Activated T-helper 2 cell treated with anti-CD3 and anti-CD28 coated beads, Interferon-gamma antibody, Interleukin-2, Interleukin-4, amounts not matched to agents 10 μg/mL and 5 μg/mL and 100 μg/mL, durations not matched to agents 14 hours and 24 hours and 36 hours (primary cell): ENCODE measurements at regions not wholly inside any gene's neighbourhood (a gene's known extent, or its start where the extent isn't known, plus 50 kb on each side); places are given as distances from the start of the nearest gene placed in this dataset.

ENCODE experiments used
- DNase-seq: peaks from one replicate; pipeline ENCODE4 v3.0.0; 2021; ENCODE audit warnings: low spot score
- H3K27ac Mint-ChIP-seq: one replicate; pipeline ENCODE4 v1.8.0; 2021; ENCODE audit warnings: mixed read lengths
- H3K27me3 Mint-ChIP-seq: one replicate; pipeline ENCODE4 v1.8.0; 2021; ENCODE audit warnings: low read depth, mixed read lengths
- H3K36me3 Mint-ChIP-seq: one replicate; pipeline ENCODE4 v1.8.0; 2021; ENCODE audit warnings: low read depth, mixed read lengths
- H3K4me1 Mint-ChIP-seq: one replicate; pipeline ENCODE4 v1.8.0; 2021; ENCODE audit warnings: low read depth, mixed read lengths
- H3K4me3 Mint-ChIP-seq: one replicate; pipeline ENCODE4 v1.8.0; 2021; ENCODE audit warnings: low read depth, mild to moderate bottlenecking, moderate library complexity, mixed read lengths
- H3K9me3 Mint-ChIP-seq: one replicate; pipeline ENCODE4 v1.8.0; 2021; ENCODE audit warnings: mixed read lengths
- intact Hi-C: fragments of 100-400 bp; cut with micrococcal nuclease; formaldehyde crosslinking; loops from one replicate; pipeline ENCODE4 v1.15.1; 2023

- no peak overlapping the region for H3K27ac Mint-ChIP-seq
- no peaks in the 10 kb centered on the region for H3K27me3 Mint-ChIP-seq
- no peaks in the 10 kb centered on the region for H3K36me3 Mint-ChIP-seq
- H3K4me1 Mint-ChIP-seq, result no peaks in the 10 kb centered on the region
- peaks cover 14% of the 10 kb centered on the region for H3K9me3 Mint-ChIP-seq
- DNase-seq, result no peak
- intact Hi-C loops, result no loop called here
- H3K4me3 Mint-ChIP-seq, result no peak overlapping the region
Measured at GRCh38 chr3:20909511-20909910, 723.5 kb upstream of the SGO1 start.

DNA sequence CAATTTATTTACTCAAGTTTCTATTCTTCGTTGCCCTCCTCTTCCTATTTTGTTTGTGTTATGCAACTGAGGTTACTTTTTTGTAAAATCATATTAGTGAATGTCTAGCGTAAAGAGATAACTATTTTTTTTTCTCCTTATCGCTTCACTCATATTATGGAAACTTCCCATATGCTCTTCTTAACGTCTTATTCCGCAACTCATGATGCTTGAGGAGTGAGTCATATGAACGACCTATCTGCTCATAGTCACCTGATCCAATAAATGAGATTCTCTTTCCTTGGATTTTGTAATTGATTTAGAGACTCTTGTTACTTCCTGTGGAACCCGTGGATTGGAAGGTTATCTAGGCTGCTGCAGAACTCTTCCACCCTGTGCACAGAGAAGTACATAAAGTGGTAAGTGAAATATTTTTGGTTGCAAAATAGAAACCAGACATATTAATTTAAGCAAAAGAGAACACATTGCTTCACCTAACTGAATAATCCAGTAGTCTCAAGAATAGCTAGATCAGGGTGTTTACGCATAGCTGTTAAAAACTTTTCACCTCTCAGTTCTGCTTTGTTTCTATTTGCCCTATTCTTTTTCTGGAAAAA, 719.3 kb upstream of the SGO1 start:
- no peak overlapping the region for H3K4me3 Mint-ChIP-seq
- no peaks in the 10 kb centered on the region for H3K4me1 Mint-ChIP-seq
- H3K27me3 Mint-ChIP-seq, result no peaks in the 10 kb centered on the region
- intact Hi-C loops, result no loop called here
- no peak overlapping the region for H3K27ac Mint-ChIP-seq
- no peaks in the 10 kb centered on the region for H3K36me3 Mint-ChIP-seq
- H3K9me3 Mint-ChIP-seq, result peaks cover 17% of the 10 kb centered on the region
- no peak for DNase-seq

DNA sequence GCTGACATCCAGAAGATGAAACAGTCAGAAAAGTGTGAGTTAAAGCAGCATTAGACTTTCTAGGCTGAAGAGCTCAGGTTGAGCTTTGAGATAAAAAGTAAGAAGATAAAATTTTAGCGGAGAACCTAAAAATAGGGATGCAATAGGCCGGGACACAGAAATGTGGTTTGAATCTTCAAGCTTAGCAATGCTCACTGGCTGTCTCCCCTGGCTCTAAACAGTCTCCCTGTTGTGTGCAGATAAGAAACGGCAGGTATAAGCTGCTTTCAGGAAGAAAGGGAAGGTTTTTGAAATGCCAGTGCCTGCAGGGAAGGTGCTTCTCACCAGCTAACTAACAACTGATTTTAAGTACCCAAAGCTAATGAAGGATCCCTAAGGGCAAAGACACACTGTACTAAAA, 718.7 kb upstream of the SGO1 start:
- intact Hi-C loops, result no loop called here
- Mint-ChIP-seq H3K27me3 (no peaks in the 10 kb centered on the region), H3K27ac (no peak overlapping the region), H3K4me3 (no peak overlapping the region), H3K36me3 (no peaks in the 10 kb centered on the region), H3K9me3 (peaks cover 19% of the 10 kb centered on the region), H3K4me1 (no peaks in the 10 kb centered on the region)
- DNase-seq, result no peak

- H3K27me3 Mint-ChIP-seq, result no peaks in the 10 kb centered on the region
- no peaks in the 10 kb centered on the region for H3K36me3 Mint-ChIP-seq
- H3K27ac Mint-ChIP-seq, result no peak overlapping the region
- H3K4me3 Mint-ChIP-seq, result no peak overlapping the region
- intact Hi-C loops, result no loop called here
- DNase-seq, result no peak
- H3K4me1 Mint-ChIP-seq, result no peaks in the 10 kb centered on the region
- H3K9me3 Mint-ChIP-seq, result peaks cover 52% of the 10 kb centered on the region
Measured at GRCh38 chr3:20898962-20899361, 713.0 kb upstream of the SGO1 start.

DNA sequence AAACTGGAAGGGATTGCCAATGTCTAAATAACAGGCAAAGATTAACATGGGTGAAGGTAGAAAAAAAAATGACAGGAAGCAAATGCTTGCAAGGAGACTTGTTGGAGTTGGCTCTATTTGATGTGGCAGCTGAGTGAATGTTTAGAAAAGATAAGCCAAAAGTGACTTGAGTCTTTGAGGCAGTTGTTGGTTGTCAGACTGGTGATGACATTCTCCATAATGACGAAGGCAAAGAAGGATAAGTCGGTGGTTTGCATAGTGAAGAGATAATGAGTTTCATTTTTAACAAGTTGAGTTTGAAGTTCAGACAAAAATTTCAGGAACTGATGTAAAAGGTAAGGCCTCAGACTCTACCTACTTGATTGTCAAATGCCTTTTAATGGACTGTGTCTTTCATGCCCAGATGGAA, 704.1 kb upstream of the SGO1 start:
- DNase-seq, result no peak
- H3K27me3 Mint-ChIP-seq, result no peaks in the 10 kb centered on the region
- no peaks in the 10 kb centered on the region for H3K4me1 Mint-ChIP-seq
- H3K27ac Mint-ChIP-seq, result no peak overlapping the region
- no peak overlapping the region for H3K4me3 Mint-ChIP-seq
- intact Hi-C loops, result no loop called here
- H3K36me3 Mint-ChIP-seq, result no peaks in the 10 kb centered on the region
- H3K9me3 Mint-ChIP-seq, result peaks cover 44% of the 10 kb centered on the region

DNA sequence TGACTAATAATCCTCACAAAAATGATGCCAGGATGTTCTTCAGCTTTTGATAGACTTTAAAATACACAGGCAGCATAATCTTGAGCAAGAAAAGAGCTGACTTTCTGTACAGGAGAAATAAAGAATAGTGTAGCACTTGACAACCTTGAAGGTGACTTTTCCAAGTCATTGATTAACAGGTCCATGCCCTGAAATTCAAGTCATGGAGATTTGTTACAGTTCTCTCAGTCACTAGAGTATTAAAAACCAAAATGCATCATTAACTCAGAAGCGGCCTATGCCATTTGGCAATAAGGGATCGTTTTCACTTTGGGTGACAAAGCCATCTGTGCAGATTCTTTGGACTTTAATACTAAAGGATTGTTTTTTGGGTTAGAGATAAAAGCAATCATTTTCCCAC, 692.7 kb upstream of the SGO1 start:
- DNase-seq, result no peak
- H3K27me3 Mint-ChIP-seq, result no peaks in the 10 kb centered on the region
- H3K36me3 Mint-ChIP-seq, result no peaks in the 10 kb centered on the region
- H3K9me3 Mint-ChIP-seq, result peaks cover 33% of the 10 kb centered on the region
- no peak overlapping the region for H3K27ac Mint-ChIP-seq
- intact Hi-C loops, result no loop called here
- no peak overlapping the region for H3K4me3 Mint-ChIP-seq
- H3K4me1 Mint-ChIP-seq, result no peaks in the 10 kb centered on the region

- no peak for DNase-seq
- H3K36me3 Mint-ChIP-seq, result no peaks in the 10 kb centered on the region
- no peaks in the 10 kb centered on the region for H3K27me3 Mint-ChIP-seq
- H3K4me3 Mint-ChIP-seq, result no peak overlapping the region
- no peaks in the 10 kb centered on the region for H3K4me1 Mint-ChIP-seq
- intact Hi-C loops, result no loop called here
- peaks cover 42% of the 10 kb centered on the region for H3K9me3 Mint-ChIP-seq
- H3K27ac Mint-ChIP-seq, result no peak overlapping the region
Measured at GRCh38 chr3:20873235-20873634, 687.2 kb upstream of the SGO1 start.

DNA sequence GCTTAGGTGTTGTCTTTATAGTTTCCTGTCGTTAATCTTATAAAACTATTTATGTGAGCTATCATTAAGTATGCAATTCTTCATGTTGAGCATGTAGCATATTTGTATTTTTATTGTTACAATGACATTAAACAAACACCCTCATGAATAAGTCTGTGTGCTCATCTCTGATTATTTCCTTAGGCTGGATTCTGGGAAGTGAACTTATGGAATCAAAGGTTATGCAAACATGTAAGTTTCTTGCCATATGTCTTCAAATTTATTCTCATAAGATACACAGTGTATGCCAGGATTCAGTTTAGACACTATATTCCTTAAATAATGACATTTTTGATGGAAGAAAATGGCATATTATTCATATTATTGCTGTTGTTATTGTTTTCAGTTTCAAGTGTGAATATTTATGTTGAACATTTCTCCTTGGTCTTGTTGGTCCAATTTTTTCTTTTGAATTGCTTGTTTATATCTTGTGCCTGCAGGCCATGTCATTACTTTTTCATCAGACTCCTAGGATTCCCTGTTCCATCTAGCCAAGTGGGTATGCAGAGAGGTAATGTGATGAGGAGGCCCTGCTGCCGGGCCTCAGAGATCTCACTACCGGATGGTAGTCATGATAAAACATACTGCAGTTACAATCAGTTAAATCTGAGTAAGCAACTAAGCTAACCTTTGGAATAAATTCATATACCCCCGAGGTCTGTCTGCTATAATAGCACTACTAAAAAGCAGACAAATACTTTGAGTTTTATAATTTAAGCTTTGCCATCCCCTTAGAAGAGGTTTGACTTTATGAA, 684.3 kb upstream of the SGO1 start:
- DNase-seq, result no peak
- intact Hi-C loops, result no loop called here
- H3K9me3 Mint-ChIP-seq, result peaks cover 28% of the 10 kb centered on the region

DNA sequence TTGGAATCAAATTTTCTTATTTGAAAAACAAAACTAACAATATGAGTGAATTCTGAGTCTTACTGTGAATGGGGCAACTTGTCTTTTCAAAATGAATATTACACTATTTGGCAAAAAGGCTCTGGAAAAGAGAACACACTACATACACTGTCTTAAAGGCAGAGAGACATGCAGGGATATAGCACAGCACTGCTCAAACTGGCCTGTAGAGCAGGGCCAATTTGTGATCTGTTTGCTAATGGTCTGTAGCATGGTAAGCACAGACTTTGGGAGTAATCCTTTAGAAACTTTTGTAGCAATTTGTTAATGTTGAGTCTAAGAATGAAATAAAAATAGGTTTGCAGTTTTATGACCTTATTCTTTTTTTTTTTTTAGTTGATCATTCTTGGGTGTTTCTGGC, 679.8 kb upstream of the SGO1 start:
- Mint-ChIP-seq H3K27ac (no peak overlapping the region), H3K4me1 (no peaks in the 10 kb centered on the region), H3K36me3 (no peaks in the 10 kb centered on the region), H3K9me3 (peaks cover 25% of the 10 kb centered on the region), H3K27me3 (no peaks in the 10 kb centered on the region), H3K4me3 (no peak overlapping the region)
- no peak for DNase-seq
- intact Hi-C loops, result no loop called here

More for the DNA sequence above, 684.3 kb upstream of the SGO1 start:
- H3K4me3 Mint-ChIP-seq, result no peak overlapping the region
- no peaks in the 10 kb centered on the region for H3K27me3 Mint-ChIP-seq
- no peaks in the 10 kb centered on the region for H3K36me3 Mint-ChIP-seq
- H3K4me1 Mint-ChIP-seq, result no peaks in the 10 kb centered on the region
- H3K27ac Mint-ChIP-seq, result no peak overlapping the region

GRCh38 chr3:20861454-20861853, 675.4 kb upstream of the SGO1 start:
- H3K27me3 Mint-ChIP-seq, result no peaks in the 10 kb centered on the region
- H3K27ac Mint-ChIP-seq, result no peak overlapping the region
- no peak overlapping the region for H3K4me3 Mint-ChIP-seq
- DNase-seq, result no peak
- no peaks in the 10 kb centered on the region for H3K4me1 Mint-ChIP-seq
- intact Hi-C loops, result no loop called here
- H3K9me3 Mint-ChIP-seq, result peaks cover 30% of the 10 kb centered on the region
- H3K36me3 Mint-ChIP-seq, result no peaks in the 10 kb centered on the region

- H3K9me3 Mint-ChIP-seq, result peaks cover 19% of the 10 kb centered on the region
- intact Hi-C loops, result no loop called here
- H3K27me3 Mint-ChIP-seq, result no peaks in the 10 kb centered on the region
- DNase-seq, result no peak
- no peak overlapping the region for H3K27ac Mint-ChIP-seq
- no peak overlapping the region for H3K4me3 Mint-ChIP-seq
- no peaks in the 10 kb centered on the region for H3K36me3 Mint-ChIP-seq
- no peaks in the 10 kb centered on the region for H3K4me1 Mint-ChIP-seq
Measured at GRCh38 chr3:20857636-20858035, 671.6 kb upstream of the SGO1 start.

DNA sequence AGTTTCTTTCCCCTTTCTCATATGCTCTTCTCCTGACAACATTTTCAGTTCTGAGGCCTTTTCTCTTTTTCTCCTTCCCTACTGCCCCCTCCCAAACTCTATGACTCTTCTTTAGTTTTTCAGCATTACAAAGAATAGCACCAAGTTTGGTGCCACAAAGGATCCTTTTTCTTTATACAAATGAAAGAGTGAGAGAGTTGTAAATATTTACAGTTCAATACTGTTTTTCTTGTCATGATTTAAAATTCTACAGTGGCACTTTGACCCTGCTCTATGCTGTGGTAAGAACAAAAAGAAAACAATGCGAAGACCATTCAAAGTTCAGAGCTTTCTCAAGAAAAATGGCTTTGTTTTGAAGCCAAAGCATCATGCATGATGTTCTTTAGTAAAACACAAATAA, 667.9 kb upstream of the SGO1 start:
- no peak for DNase-seq
- Mint-ChIP-seq H3K4me1 (no peaks in the 10 kb centered on the region), H3K9me3 (peaks cover 19% of the 10 kb centered on the region), H3K27me3 (no peaks in the 10 kb centered on the region), H3K4me3 (no peak overlapping the region), H3K27ac (no peak overlapping the region), H3K36me3 (no peaks in the 10 kb centered on the region)
- intact Hi-C loops, result no loop called here

DNA sequence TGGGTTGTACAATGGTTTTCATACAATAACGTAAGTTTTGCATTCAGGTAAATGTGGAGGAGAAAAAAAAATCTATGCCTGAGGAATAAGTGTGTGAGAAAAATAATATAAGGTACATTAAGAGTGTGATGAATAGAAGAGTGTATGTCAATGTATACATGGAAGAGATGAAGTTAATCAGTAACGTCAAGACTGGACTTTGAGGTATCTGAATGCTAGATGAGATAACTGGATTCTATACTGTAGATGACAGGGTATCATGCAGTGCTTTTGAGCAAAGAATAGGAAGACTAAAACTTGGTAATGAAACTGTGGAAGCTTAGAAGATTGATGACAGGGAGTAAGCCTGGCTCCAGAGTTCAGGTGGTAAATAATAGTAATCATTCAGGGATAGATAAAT, 666.7 kb upstream of the SGO1 start:
- intact Hi-C loops, result no loop called here
- Mint-ChIP-seq H3K36me3 (no peaks in the 10 kb centered on the region), H3K9me3 (peaks cover 20% of the 10 kb centered on the region), H3K27ac (no peak overlapping the region), H3K4me3 (no peak overlapping the region), H3K27me3 (no peaks in the 10 kb centered on the region), H3K4me1 (no peaks in the 10 kb centered on the region)
- no peak for DNase-seq
